T47D (cell line): ENCODE measurements at regions not wholly inside any gene's neighbourhood (a gene's known extent, or its start where the extent isn't known, plus 50 kb on each side); places are given as distances from the start of the nearest gene placed in this dataset.

Experiments used
- DNase-seq, 2 experiments: peaks; one replicate each; pipeline versions ENCODE4 v3.0.0 to v3.0.0-alpha.2; 2011 to 2012; ENCODE audit warnings: low read depth in 1 of 2, low spot score in 1 of 2
- JUND ChIP-seq: IDR thresholded peaks from 2 replicates; pipeline ENCODE4 v1.6.1; 2012; ENCODE audit warnings: low read depth
- in situ Hi-C: cut with HindIII; loops from 2 replicates; pipeline ENCODE4 v1.10.0; 2016; ENCODE audit warnings: low sequenced_read_pairs, low pct_unique_long_range_greater_than_20kb

DNA sequence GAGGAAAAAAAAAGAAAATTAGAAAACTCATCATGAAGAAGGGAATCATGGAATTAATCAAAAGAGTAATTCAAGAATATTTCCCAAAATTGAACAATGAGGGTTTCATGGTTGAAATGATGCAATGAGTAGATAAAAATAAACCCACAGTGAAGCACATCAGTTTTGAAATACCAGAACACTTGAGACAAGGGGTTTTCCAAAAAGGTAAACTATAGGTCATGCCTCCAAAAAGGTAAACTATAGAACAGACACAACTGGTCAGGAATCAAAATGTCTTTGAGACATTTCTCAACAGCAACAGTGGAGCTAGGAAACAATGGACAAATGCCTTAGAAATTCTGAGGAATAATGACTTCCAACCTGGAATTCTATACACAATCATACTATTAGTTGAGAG lies 60.2 kb upstream of the PCSK5 start:
- no peak for TF ChIP-seq JUND
- no peak for DNase-seq
- in situ Hi-C loops: no loop called here

DNA sequence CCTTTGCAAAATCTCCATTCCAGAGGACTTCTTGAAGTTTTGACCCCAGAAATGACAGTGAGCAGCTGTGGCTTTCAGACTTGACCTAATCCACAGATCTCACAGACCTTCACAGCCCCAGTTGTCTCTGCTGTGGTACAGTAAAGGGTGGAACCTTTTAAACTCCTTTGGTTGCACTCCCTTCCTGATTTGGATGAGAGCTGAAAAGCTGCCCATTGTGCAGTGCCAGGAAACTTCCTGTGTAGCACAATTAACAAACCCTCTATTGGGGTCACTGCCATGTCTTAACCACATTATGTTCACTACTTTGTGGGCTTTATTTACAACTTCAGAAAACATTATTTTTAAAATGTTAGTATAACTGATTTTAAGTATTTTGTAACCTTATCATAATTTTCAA lies 56.7 kb upstream of the PCSK5 start:
- no peak for TF ChIP-seq JUND
- in situ Hi-C loops: no loop called here
- DNase-seq: no peak

GRCh38 chr9:75834878-75835277 lies 55.6 kb upstream of the PCSK5 start:
- TF ChIP-seq JUND: no peak
- in situ Hi-C loops: no loop called here
- DNase-seq: no peak
